ENCODE measurements at regions not wholly inside any gene's neighbourhood (a gene's known extent, or its start where the extent isn't known, plus 50 kb on each side); places are given as distances from the start of the nearest gene placed in this dataset.

DNA sequence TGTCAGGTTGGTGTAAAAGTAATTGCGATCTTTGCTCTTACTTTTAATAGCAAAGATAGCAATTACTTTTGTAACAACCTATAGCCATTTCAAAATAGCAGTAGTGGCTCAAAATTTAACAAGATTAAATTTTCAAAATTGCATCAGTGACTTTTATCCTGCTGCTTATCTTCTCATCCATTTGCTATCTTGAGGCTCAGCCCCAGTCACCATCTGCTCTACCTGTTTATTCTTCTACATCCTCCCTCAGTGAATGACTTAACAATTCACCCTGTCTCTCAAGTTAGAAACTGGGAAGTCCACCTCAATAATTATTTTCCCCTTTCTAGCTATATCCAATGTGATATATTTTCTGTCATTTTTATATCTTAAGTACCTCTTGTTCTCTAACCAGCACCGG, 148.6 kb upstream of the ZNF804A start (continued):
- no peak for TF ChIP-seq ZNF318 (IDR thresholded peaks at IDR 0.05; ENCODE audit: borderline replicate concordance in 1 of 2, low read depth in 1 of 2)
- TF ChIP-seq, protein P1, sequence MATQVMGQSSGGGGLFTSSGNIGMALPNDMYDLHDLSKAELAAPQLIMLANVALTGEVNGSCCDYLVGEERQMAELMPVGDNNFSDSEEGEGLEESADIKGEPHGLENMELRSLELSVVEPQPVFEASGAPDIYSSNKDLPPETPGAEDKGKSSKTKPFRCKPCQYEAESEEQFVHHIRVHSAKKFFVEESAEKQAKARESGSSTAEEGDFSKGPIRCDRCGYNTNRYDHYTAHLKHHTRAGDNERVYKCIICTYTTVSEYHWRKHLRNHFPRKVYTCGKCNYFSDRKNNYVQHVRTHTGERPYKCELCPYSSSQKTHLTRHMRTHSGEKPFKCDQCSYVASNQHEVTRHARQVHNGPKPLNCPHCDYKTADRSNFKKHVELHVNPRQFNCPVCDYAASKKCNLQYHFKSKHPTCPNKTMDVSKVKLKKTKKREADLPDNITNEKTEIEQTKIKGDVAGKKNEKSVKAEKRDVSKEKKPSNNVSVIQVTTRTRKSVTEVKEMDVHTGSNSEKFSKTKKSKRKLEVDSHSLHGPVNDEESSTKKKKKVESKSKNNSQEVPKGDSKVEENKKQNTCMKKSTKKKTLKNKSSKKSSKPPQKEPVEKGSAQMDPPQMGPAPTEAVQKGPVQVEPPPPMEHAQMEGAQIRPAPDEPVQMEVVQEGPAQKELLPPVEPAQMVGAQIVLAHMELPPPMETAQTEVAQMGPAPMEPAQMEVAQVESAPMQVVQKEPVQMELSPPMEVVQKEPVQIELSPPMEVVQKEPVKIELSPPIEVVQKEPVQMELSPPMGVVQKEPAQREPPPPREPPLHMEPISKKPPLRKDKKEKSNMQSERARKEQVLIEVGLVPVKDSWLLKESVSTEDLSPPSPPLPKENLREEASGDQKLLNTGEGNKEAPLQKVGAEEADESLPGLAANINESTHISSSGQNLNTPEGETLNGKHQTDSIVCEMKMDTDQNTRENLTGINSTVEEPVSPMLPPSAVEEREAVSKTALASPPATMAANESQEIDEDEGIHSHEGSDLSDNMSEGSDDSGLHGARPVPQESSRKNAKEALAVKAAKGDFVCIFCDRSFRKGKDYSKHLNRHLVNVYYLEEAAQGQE (IDR thresholded peaks at IDR 0.05; ENCODE audit: borderline replicate concordance), result no peak
- TF ChIP-seq, protein P1 (CRISPR knock-in tag; IDR thresholded peaks at IDR 0.05; ENCODE audit: low read depth), result no peak
- TF ChIP-seq ID3 (CRISPR knock-in tag; IDR thresholded peaks at IDR 0.05), result no peak
- no peak for TF ChIP-seq ID3 (tag; IDR thresholded peaks at IDR 0.05)
- no peak for TF ChIP-seq GTF3C2 (IDR thresholded peaks at IDR 0.05; ENCODE audit: borderline replicate concordance, extremely low read depth, insufficient read length)
